ENCODE measurements at regions not wholly inside any gene's neighbourhood (a gene's known extent, or its start where the extent isn't known, plus 50 kb on each side); places are given as distances from the start of the nearest gene placed in this dataset.

- TF ChIP-seq, protein P1, sequence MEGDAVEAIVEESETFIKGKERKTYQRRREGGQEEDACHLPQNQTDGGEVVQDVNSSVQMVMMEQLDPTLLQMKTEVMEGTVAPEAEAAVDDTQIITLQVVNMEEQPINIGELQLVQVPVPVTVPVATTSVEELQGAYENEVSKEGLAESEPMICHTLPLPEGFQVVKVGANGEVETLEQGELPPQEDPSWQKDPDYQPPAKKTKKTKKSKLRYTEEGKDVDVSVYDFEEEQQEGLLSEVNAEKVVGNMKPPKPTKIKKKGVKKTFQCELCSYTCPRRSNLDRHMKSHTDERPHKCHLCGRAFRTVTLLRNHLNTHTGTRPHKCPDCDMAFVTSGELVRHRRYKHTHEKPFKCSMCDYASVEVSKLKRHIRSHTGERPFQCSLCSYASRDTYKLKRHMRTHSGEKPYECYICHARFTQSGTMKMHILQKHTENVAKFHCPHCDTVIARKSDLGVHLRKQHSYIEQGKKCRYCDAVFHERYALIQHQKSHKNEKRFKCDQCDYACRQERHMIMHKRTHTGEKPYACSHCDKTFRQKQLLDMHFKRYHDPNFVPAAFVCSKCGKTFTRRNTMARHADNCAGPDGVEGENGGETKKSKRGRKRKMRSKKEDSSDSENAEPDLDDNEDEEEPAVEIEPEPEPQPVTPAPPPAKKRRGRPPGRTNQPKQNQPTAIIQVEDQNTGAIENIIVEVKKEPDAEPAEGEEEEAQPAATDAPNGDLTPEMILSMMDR (conservative IDR thresholded peaks at IDR 0.05), result no peak
- H3K27ac ChIP-seq, result no peak overlapping the region
Measured at GRCh38 chr5:114204923-114205322, 156.9 kb upstream of the KCNN2 start.

GRCh38 chr5:114206640-114207039 is 155.2 kb upstream of the KCNN2 start:
- TF ChIP-seq, protein P1 (conservative IDR thresholded peaks at IDR 0.05), result no peak
- H3K27ac ChIP-seq, result no peak overlapping the region

DNA sequence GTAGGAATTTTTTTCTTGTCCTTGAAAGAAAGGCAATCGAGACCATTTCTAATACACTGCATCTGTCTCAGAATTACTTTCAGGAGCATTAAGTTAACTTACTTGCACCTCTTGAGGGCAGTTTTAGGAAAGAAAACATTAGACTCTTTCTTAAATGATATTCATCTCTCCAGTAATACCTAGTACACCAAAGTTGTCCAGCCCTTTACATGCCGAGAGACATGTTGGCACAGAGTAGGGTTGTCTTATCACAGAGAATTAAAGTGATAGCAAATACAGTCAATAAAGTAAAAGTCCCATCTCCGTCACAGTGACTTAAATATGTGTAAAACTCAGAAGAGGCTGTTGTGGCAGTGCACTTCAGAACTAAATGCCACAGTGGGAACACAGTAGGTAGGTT is 154.3 kb upstream of the KCNN2 start:
- no peak overlapping the region for H3K27ac ChIP-seq
- TF ChIP-seq, protein P1 (conservative IDR thresholded peaks at IDR 0.05), result no peak

- H3K27ac ChIP-seq, result no peak overlapping the region
- TF ChIP-seq, protein P1 (conservative IDR thresholded peaks at IDR 0.05), result no peak
Measured at GRCh38 chr5:114208120-114208519, 153.8 kb upstream of the KCNN2 start.

GRCh38 chr5:114208588-114208987 is 153.3 kb upstream of the KCNN2 start:
- no peak overlapping the region for H3K27ac ChIP-seq
- TF ChIP-seq, protein P1 (conservative IDR thresholded peaks at IDR 0.05), result no peak

GRCh38 chr5:114210662-114211061 is 151.2 kb upstream of the KCNN2 start:
- TF ChIP-seq, protein P1 (conservative IDR thresholded peaks at IDR 0.05), result no peak
- H3K27ac ChIP-seq, result no peak overlapping the region

- TF ChIP-seq, protein P1 (conservative IDR thresholded peaks at IDR 0.05), result no peak
Measured at GRCh38 chr5:114221807-114222206, 140.1 kb upstream of the KCNN2 start.

DNA sequence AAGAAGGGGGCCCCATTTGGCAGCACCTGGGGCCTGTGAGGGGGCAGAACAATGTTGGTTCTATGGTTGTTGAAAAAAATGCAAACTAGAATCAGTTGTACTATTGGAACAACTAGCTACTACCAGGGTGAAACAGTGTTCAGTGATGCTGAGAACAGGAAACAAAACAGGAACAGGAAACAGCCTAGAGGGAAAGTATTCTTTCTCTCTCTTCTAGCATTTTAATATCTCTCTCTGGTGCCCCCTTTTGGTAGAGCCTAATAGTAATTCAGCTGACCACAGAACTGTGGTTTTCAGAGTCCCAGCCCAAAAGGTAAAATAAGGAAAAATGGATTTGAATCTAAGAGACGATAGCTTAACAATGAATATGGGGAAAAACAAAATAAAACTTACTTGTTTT is 138.0 kb upstream of the KCNN2 start:
- TF ChIP-seq, protein P1 (conservative IDR thresholded peaks at IDR 0.05), result peak; percentile 44
- H3K27ac ChIP-seq, result no peak overlapping the region

More at GRCh38 chr5:114221807-114222206, 140.1 kb upstream of the KCNN2 start:
- no peak overlapping the region for H3K27ac ChIP-seq

Measured in VCaP (cell line).